B cell (primary cell): ENCODE measurements at regions not wholly inside any gene's neighbourhood (a gene's known extent, or its start where the extent isn't known, plus 50 kb on each side); places are given as distances from the start of the nearest gene placed in this dataset.

Experiments
- ATAC-seq: fragments of 200-7000 bp; cut with Tn5 transposase; one replicate; pipeline ENCODE4 v1.10.0; 2021; ENCODE audit warnings: low read depth, mild to moderate bottlenecking, moderate number of reproducible peaks, moderate library complexity
- CTCF ChIA-PET: fragments of 350-600 bp; sonication (Branson Sonifier 250); formaldehyde crosslinking; loops from one replicate; lab custom pipeline; 2021; ENCODE audit warnings: antibody characterized with exemption, inconsistent platforms; lab: Charles Lee
- POLR2A ChIA-PET: fragments of 350-600 bp; sonication (Branson Sonifier 250); formaldehyde crosslinking; loops from one replicate; lab custom pipeline; 2021; ENCODE audit warnings: antibody characterized with exemption; lab: Charles Lee
- DNase-seq: peaks from one replicate; pipeline ENCODE4 v3.0.0; 2013
- H2AFZ ChIP-seq: 2 replicates; pipeline ENCODE4 v1.6.1; 2012; ENCODE audit warnings: mild to moderate bottlenecking, low read depth, low read length; ENCODE audit not compliant: insufficient read depth, poor library complexity, severe bottlenecking
- H3K27ac ChIP-seq, 2 donors: 1 replicate in 1 of 2; 2 replicates in 1 of 2; pipeline ENCODE4 v1.5.1; 2012 to 2013; ENCODE audit warnings: low read length in 2 of 2, mild to moderate bottlenecking in 2 of 2, moderate library complexity in 1 of 2
- H3K27me3 ChIP-seq, 4 experiments: fragments of 200-600 bp in 1 of 4; sonication (generic) in 1 of 4; replicated peaks in 1 of 4; 1 replicate in 2 of 4; 2 replicates in 2 of 4; pipeline versions ENCODE4 v1.6.1 to v1.7.0; 2013 to 2016; ENCODE audit warnings: low read length in 3 of 4, mild to moderate bottlenecking in 2 of 4, mixed read lengths in 1 of 4, moderate library complexity in 1 of 4; ENCODE audit not compliant: insufficient read depth in 4 of 4, control insufficient read depth in 3 of 4; ENCODE audit errors: control extremely low read depth in 1 of 4
- H3K36me3 ChIP-seq, 2 experiments: replicated peaks in 1 of 2; 1 replicate in 1 of 2; 2 replicates in 1 of 2; pipeline versions ENCODE4 v1.6.1 to v1.7.1; 2013; ENCODE audit warnings: low read length in 1 of 2; ENCODE audit not compliant: insufficient read depth in 2 of 2, control insufficient read depth in 1 of 2; ENCODE audit errors: control extremely low read depth in 1 of 2, extremely low read depth in 1 of 2
- H3K4me1 ChIP-seq, 2 donors: fragments of 200-600 bp in 1 of 2; sonication (generic) in 1 of 2; 1 replicate in 1 of 2; 2 replicates in 1 of 2; pipeline versions ENCODE4 v1.5.1 to v1.6.1; 2013 to 2017; ENCODE audit warnings: low read length in 2 of 2; ENCODE audit not compliant: control insufficient read depth in 2 of 2, insufficient read depth in 2 of 2
- H3K4me2 ChIP-seq: replicated peaks from 2 replicates; pipeline ENCODE3; 2012; ENCODE audit warnings: mild to moderate bottlenecking, low read depth, low read length; ENCODE audit not compliant: poor library complexity, severe bottlenecking
- H3K4me3 ChIP-seq, 5 experiments: fragments of 200-600 bp in 1 of 5; sonication (generic) in 1 of 5; 1 replicate in 3 of 5; 2 replicates in 2 of 5; pipeline versions ENCODE4 v1.5.1 to v1.7.0; 2011 to 2016; ENCODE audit warnings: low read length in 4 of 5, mild to moderate bottlenecking in 4 of 5, low read depth in 2 of 5, control low read depth in 1 of 5, moderate library complexity in 1 of 5; ENCODE audit not compliant: insufficient read depth in 1 of 5; ENCODE audit errors: control extremely low read depth in 1 of 5, extremely low read depth in 1 of 5
- H3K79me2 ChIP-seq: fragments of 200-600 bp; sonication (generic); one replicate; pipeline ENCODE4 v1.6.0; 2016; ENCODE audit warnings: low read length; ENCODE audit not compliant: control insufficient read depth, insufficient read depth
- H3K9ac ChIP-seq: fragments of 200-600 bp; sonication (generic); 2 replicates; pipeline ENCODE4 v1.6.1; 2017; ENCODE audit warnings: mild to moderate bottlenecking, low read length, moderate library complexity
- H3K9me3 ChIP-seq, 3 donors: one replicate each; pipeline versions ENCODE4 v1.6.1 to v1.7.1; 2013; ENCODE audit warnings: low read length in 2 of 3; ENCODE audit not compliant: control insufficient read depth in 2 of 3, insufficient read depth in 1 of 3; ENCODE audit errors: control extremely low read depth in 1 of 3
- H4K20me1 ChIP-seq: 2 replicates; pipeline ENCODE4 v1.6.0; 2012; ENCODE audit warnings: mild to moderate bottlenecking, low read length; ENCODE audit not compliant: insufficient read depth, control insufficient read depth, poor library complexity, severe bottlenecking
- H3K27ac Mint-ChIP-seq: one replicate; pipeline ENCODE4 v1.8.0; 2021; ENCODE audit warnings: mixed read lengths
- H3K27me3 Mint-ChIP-seq: one replicate; pipeline ENCODE4 v1.8.0; 2021; ENCODE audit warnings: mixed read lengths
- H3K4me1 Mint-ChIP-seq: one replicate; pipeline ENCODE4 v1.8.0; 2021; ENCODE audit warnings: mixed read lengths
- H3K4me3 Mint-ChIP-seq: one replicate; pipeline ENCODE4 v1.8.0; 2021; ENCODE audit warnings: mixed read lengths
- H3K9me3 Mint-ChIP-seq: one replicate; pipeline ENCODE4 v1.8.0; 2022; ENCODE audit warnings: mixed read lengths; ENCODE audit not compliant: insufficient read depth
- EZH2 ChIP-seq: IDR thresholded peaks from 2 replicates; pipeline ENCODE4 v1.6.1; 2012; ENCODE audit warnings: borderline replicate concordance, low read depth, mild to moderate bottlenecking, moderate library complexity, low read length; ENCODE audit not compliant: insufficient read depth, poor library complexity, severe bottlenecking
- WGBS: methylation state at CpG from one replicate; pipeline ENCODE4 v1.1.5; 2013; ENCODE audit warnings: missing lambda C conversion rate; ENCODE audit not compliant: insufficient coverage; 5-methylcytosine and 5-hydroxymethylcytosine counted together
- intact Hi-C: fragments of 100-400 bp; cut with micrococcal nuclease; formaldehyde crosslinking; loops from one replicate; pipeline ENCODE4 v1.10.0; 2022
- TF ChIP-seq, protein P1 (sequence below): fragments of 200-600 bp; IDR thresholded peaks from one replicate; pipeline ENCODE4 v1.8.0; 2022; ENCODE audit warnings: antibody characterized with exemption, mild to moderate bottlenecking

DNA sequence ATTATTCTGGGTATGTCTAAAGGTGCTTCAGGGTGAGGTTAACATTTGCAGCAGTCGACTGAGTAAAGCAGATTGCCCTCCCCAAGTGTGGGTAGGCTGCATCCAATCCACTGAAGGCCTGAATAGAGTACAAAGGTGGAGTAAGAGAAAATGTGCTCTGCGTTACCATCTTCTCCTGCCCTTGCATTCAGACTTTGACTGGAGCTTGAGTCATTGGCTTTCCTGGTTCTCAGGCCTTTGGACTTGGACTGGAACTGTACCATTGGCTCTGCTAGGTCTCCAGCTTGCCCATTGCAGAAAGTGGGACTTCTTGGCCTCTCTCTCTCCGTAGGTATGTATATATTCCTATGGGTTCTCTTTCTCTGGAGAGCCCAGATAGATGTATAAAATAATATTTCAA, 120.9 kb upstream of the CNTLN start:
- Histone ChIP-seq H3K4me2 (no peak overlapping the region), H3K4me3 (no peak overlapping the region), H3K9me3 (peaks cover 0 to 3% (median 0%) of the 10 kb centered on the region in 3 donors), H3K79me2 (no peaks in the 10 kb centered on the region), H2AFZ (no peak overlapping the region), H4K20me1 (no peaks in the 10 kb centered on the region), H3K9ac (no peak overlapping the region), H3K36me3 (no peaks in the 10 kb centered on the region), H3K27me3 (no peaks in the 10 kb centered on the region), H3K4me1 (no peaks in the 10 kb centered on the region), H3K27ac (no peak overlapping the region)
- no peak overlapping the region for H3K4me3 Mint-ChIP-seq
- no peaks in the 10 kb centered on the region for H3K9me3 Mint-ChIP-seq
- H3K27me3 Mint-ChIP-seq = no peaks in the 10 kb centered on the region
- no peak for DNase-seq
- H3K4me1 Mint-ChIP-seq = no peaks in the 10 kb centered on the region
- ATAC-seq = no peak
- intact Hi-C loops = no loop called here
- TF ChIP-seq, protein P1, sequence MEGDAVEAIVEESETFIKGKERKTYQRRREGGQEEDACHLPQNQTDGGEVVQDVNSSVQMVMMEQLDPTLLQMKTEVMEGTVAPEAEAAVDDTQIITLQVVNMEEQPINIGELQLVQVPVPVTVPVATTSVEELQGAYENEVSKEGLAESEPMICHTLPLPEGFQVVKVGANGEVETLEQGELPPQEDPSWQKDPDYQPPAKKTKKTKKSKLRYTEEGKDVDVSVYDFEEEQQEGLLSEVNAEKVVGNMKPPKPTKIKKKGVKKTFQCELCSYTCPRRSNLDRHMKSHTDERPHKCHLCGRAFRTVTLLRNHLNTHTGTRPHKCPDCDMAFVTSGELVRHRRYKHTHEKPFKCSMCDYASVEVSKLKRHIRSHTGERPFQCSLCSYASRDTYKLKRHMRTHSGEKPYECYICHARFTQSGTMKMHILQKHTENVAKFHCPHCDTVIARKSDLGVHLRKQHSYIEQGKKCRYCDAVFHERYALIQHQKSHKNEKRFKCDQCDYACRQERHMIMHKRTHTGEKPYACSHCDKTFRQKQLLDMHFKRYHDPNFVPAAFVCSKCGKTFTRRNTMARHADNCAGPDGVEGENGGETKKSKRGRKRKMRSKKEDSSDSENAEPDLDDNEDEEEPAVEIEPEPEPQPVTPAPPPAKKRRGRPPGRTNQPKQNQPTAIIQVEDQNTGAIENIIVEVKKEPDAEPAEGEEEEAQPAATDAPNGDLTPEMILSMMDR = no peak
- no peak for TF ChIP-seq EZH2
- whole genome bisulfite sequencing = 86% methylated on average over 1 of the region's 3 CpGs
- H3K27ac Mint-ChIP-seq = no peak overlapping the region
- ChIA-PET POLR2A (no interaction called here), CTCF (no interaction called here)

DNA sequence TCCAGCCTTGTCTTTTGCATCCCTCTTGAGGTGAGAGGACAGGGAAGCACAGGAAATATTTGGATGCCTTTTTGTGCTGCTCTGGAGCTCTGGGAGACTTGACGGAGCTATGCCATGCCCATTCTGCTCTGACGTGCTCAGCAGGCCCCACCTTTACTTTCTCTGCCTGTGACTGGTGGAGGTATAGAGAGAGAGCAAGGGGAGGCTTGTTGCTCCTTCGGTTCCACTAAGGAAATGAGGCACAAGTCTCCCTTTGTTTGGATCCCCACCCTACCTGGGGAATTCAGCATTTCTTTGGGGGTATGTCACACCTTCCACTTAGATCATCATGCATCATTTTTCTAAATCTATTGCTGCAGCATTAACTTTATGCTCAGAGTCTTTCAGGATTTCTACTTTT, 121.8 kb upstream of the CNTLN start:
- ChIA-PET POLR2A (no interaction called here), CTCF (no interaction called here)
- Histone ChIP-seq H3K4me1 (no peaks in the 10 kb centered on the region), H3K27me3 (no peaks in the 10 kb centered on the region), H2AFZ (no peak overlapping the region), H3K4me2 (no peak overlapping the region), H3K9me3 (peaks cover 0 to under 1% (median 0%) of the 10 kb centered on the region in 3 donors), H3K4me3 (no peak overlapping the region), H3K27ac (no peak overlapping the region), H3K79me2 (no peaks in the 10 kb centered on the region), H3K36me3 (no peaks in the 10 kb centered on the region), H3K9ac (no peak overlapping the region), H4K20me1 (no peaks in the 10 kb centered on the region)
- intact Hi-C loops = no loop called here
- TF ChIP-seq EZH2 = no peak
- TF ChIP-seq, protein P1 = no peak
- no peaks in the 10 kb centered on the region for H3K27me3 Mint-ChIP-seq
- WGBS = 50% methylated on average over 1 of the region's 3 CpGs
- H3K27ac Mint-ChIP-seq = no peak overlapping the region
- ATAC-seq (no peak), DNase-seq (no peak)
- no peak overlapping the region for H3K4me3 Mint-ChIP-seq
- H3K4me1 Mint-ChIP-seq = no peaks in the 10 kb centered on the region
- no peaks in the 10 kb centered on the region for H3K9me3 Mint-ChIP-seq
